ENCODE measurements at regions not wholly inside any gene's neighbourhood (a gene's known extent, or its start where the extent isn't known, plus 50 kb on each side); places are given as distances from the start of the nearest gene placed in this dataset.

- no peak overlapping the region for H3K27ac ChIP-seq (ENCODE audit: low read depth, low read length, poor library complexity, severe bottlenecking)
- DNase-seq (ENCODE audit: low spot score), result no peak
- no peaks in the 10 kb centered on the region for H3K4me1 ChIP-seq (ENCODE audit: insufficient read depth, low read length, poor library complexity, severe bottlenecking)
- TF ChIP-seq EZH2 (IDR thresholded peaks at IDR 0.05; ENCODE audit: borderline replicate concordance, low read depth, low read length, poor library complexity, severe bottlenecking) (no peak), CTCF (conservative IDR thresholded peaks at IDR 0.05; ENCODE audit: low read depth, low read length) (no peak)
- H3K36me3 ChIP-seq (ENCODE audit: insufficient read depth, low read length, poor library complexity, severe bottlenecking), result no peaks in the 10 kb centered on the region
- CTCF ChIA-PET, result no interaction called here
- BruUV-seq (replicated peaks), result no TSS peak
- H3K9me3 ChIP-seq (ENCODE audit: low read depth, low read length, poor library complexity, severe bottlenecking), result no peaks in the 10 kb centered on the region
- no peak overlapping the region for H3K4me3 ChIP-seq (ENCODE audit: low read depth, low read length, poor library complexity, severe bottlenecking)
- peaks cover 24% of the 10 kb centered on the region for H3K27me3 ChIP-seq (replicated peaks; ENCODE audit: insufficient read depth, low read depth, low read length, poor library complexity)
- intact Hi-C loops (cut with micrococcal nuclease; ENCODE audit: unreplicated experiment), result no loop called here
- POLR2A ChIA-PET (ENCODE audit: low non-redundant PET), result no interaction called here
Measured at GRCh38 chr7:106518239-106518638, 142.7 kb downstream of the CCDC71L start.

DNA sequence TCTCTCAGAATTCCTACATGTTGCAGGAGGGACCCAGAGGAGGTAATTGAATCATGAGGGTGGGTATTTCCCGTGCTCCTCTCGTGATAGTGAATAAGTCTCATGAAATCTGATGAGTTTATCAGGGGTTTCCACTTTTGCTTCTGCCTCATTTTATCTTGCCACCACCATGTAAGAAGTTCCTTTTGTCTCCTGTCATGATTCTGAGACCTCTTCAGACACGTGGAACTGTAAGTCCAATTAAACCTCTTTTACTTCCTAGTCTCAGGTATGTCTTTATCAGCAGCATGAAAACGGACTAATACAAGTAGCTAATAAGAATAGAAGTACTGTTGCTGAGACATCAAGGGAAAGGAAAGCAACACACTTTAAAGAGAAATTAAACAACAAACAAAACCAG lies 143.4 kb downstream of the CCDC71L start:
- Histone ChIP-seq H3K36me3 (ENCODE audit: insufficient read depth, low read length, poor library complexity, severe bottlenecking) (no peaks in the 10 kb centered on the region), H3K4me3 (ENCODE audit: low read depth, low read length, poor library complexity, severe bottlenecking) (no peak overlapping the region), H3K27me3 (replicated peaks; ENCODE audit: insufficient read depth, low read depth, low read length, poor library complexity) (peaks cover 24% of the 10 kb centered on the region), H3K9me3 (ENCODE audit: low read depth, low read length, poor library complexity, severe bottlenecking) (no peaks in the 10 kb centered on the region), H3K4me1 (ENCODE audit: insufficient read depth, low read length, poor library complexity, severe bottlenecking) (no peaks in the 10 kb centered on the region), H3K27ac (ENCODE audit: low read depth, low read length, poor library complexity, severe bottlenecking) (no peak overlapping the region)
- POLR2A ChIA-PET (ENCODE audit: low non-redundant PET), result interaction anchor here (0.5 kb wide), 1 partner anchor 143 kb away, joined by 5 read pairs; the partner anchor contains the start of gene CCDC71L
- intact Hi-C loops (cut with micrococcal nuclease; ENCODE audit: unreplicated experiment), result no loop called here
- CTCF ChIA-PET, result no interaction called here
- no peak for DNase-seq (ENCODE audit: low spot score)
- no TSS peak for BruUV-seq (replicated peaks)
- no peak for TF ChIP-seq CTCF (conservative IDR thresholded peaks at IDR 0.05; ENCODE audit: low read depth, low read length)
- TF ChIP-seq EZH2 (IDR thresholded peaks at IDR 0.05; ENCODE audit: borderline replicate concordance, low read depth, low read length, poor library complexity, severe bottlenecking), result no peak

DNA sequence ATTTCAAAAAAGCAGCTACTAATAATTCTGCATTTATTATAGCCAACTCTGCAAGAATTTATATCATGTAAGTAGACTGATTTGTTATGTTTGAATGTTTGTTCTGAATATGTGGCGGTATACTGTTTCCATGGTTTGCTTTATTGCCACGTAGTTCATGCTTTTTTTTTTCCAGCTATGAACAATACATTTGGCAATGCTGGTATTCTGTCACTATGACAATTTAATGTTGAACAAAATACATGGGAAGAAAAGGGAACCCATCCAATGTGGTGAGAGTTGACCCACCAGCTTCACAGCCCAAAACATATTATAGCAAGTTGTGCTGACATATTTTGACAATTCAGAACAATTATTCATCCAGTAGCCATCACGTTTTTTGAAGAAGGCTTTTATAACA lies 145.6 kb downstream of the CCDC71L start:
- Histone ChIP-seq H3K9me3 (ENCODE audit: low read depth, low read length, poor library complexity, severe bottlenecking) (no peaks in the 10 kb centered on the region), H3K4me1 (ENCODE audit: insufficient read depth, low read length, poor library complexity, severe bottlenecking) (no peaks in the 10 kb centered on the region), H3K4me3 (ENCODE audit: low read depth, low read length, poor library complexity, severe bottlenecking) (no peak overlapping the region), H3K27ac (ENCODE audit: low read depth, low read length, poor library complexity, severe bottlenecking) (no peak overlapping the region), H3K27me3 (replicated peaks; ENCODE audit: insufficient read depth, low read depth, low read length, poor library complexity) (peaks cover 24% of the 10 kb centered on the region), H3K36me3 (ENCODE audit: insufficient read depth, low read length, poor library complexity, severe bottlenecking) (no peaks in the 10 kb centered on the region)
- ChIA-PET CTCF (no interaction called here), POLR2A (ENCODE audit: low non-redundant PET) (no interaction called here)
- intact Hi-C loops (cut with micrococcal nuclease; ENCODE audit: unreplicated experiment), result no loop called here
- no peak for TF ChIP-seq EZH2 (IDR thresholded peaks at IDR 0.05; ENCODE audit: borderline replicate concordance, low read depth, low read length, poor library complexity, severe bottlenecking)
- TF ChIP-seq CTCF (conservative IDR thresholded peaks at IDR 0.05; ENCODE audit: low read depth, low read length), result no peak
- BruUV-seq (replicated peaks), result no TSS peak
- DNase-seq (ENCODE audit: low spot score), result no peak

Measured in A673 (cell line).